GM18951 (cell line): ENCODE measurements at regions not wholly inside any gene's neighbourhood (a gene's known extent, or its start where the extent isn't known, plus 50 kb on each side); places are given as distances from the start of the nearest gene placed in this dataset.

Source experiments
- POLR2A ChIP-seq: IDR thresholded peaks from 4 replicates; pipeline ENCODE4 v1.6.1; 2011; ENCODE audit warnings: mild to moderate bottlenecking; ENCODE audit not compliant: insufficient read length, insufficient read depth; ENCODE audit errors: extremely low read depth
- in situ Hi-C: fragments of 300-500 bp; cut with MboI; formaldehyde crosslinking; loops from one replicate; pipeline ENCODE4 v1.12.0; 2022; ENCODE audit warnings: low sequenced_read_pairs, mixed read lengths, inconsistent platforms; ENCODE audit not compliant: unreplicated experiment

DNA sequence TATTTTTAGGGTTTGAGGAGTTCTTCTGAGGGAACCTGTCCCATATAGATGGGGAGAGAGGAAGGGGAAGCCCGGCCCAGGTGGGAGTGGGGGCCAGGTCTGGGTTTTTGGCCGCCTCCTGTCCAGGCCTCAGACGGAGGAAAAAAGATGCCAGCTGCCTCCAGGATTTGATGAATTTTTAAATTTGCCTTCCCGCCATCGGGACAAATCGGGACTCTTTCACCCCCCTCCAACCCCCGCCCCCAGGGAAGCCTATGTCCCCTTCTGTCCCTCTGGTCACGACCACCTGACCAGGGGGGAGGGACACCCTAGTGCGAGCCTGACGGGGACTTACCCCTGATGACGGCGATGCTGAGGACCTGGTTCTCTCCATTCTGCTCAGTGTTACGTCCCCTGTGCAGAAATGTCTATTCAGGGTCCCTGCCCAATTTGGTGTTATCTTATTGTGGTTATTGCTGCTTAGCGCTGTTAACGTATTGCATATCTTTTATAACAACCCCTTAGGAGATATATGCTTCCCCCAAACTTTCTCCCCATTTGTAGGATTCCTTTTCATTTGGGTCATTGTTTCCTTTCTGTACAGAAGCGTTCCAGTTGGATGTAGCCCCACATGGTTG lies 115.9 kb upstream of the GRK3 start:
- TF ChIP-seq POLR2A = no peak
- in situ Hi-C loops = no loop called here

DNA sequence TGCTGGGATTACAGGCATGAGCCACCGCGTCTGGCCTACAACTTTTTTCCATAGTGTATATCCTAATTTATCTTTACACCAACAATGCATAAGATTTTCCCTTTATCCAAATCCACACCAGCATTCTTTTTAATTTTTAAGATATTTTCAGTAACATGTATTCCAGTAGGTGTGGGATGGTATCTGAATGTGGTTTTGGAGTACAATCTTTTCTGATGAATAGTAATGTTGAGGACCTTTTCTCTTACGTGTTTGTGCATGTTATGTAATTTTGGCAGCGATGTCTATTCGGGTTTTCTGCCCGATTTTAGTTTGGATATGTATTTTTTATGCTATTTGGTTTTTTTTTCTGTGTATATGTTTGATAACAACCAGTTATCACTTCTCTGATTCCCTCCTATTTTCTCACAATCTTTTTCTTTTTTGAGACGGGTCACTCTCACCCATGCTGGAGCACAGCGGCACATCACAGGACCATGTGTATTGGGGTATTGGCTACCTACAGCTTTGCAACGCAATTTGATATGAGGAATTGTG lies 114.6 kb upstream of the GRK3 start:
- in situ Hi-C loops = no loop called here
- TF ChIP-seq POLR2A = no peak

- in situ Hi-C loops = no loop called here
- TF ChIP-seq POLR2A = no peak
Measured at GRCh38 chr22:25451480-25452114, 112.9 kb upstream of the GRK3 start.

- TF ChIP-seq POLR2A = no peak
- in situ Hi-C loops = no loop called here
Measured at GRCh38 chr22:25452116-25452700, 112.3 kb upstream of the GRK3 start.

DNA sequence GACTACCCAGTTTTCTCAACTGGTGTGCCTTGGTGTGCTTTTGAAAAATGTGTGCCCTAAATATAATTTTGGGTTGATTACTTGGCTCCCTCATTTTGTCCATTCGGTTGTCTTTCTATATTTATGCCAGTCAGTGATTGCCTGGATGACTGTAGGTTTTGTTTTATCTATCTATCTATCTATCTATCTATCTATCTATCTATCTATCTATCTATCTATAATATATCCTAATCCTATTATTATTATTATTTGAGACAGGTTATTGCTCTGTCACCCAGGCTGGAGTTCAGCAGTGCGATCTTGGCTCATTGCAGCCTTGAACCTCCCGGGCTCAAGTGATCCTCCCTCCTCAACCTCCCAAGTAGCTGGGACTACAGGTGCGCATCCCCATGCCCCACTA lies 111.4 kb upstream of the GRK3 start:
- in situ Hi-C loops = no loop called here
- no peak for TF ChIP-seq POLR2A

- in situ Hi-C loops = no loop called here
- no peak for TF ChIP-seq POLR2A
Measured at GRCh38 chr22:25453557-25453956, 110.9 kb upstream of the GRK3 start.

DNA sequence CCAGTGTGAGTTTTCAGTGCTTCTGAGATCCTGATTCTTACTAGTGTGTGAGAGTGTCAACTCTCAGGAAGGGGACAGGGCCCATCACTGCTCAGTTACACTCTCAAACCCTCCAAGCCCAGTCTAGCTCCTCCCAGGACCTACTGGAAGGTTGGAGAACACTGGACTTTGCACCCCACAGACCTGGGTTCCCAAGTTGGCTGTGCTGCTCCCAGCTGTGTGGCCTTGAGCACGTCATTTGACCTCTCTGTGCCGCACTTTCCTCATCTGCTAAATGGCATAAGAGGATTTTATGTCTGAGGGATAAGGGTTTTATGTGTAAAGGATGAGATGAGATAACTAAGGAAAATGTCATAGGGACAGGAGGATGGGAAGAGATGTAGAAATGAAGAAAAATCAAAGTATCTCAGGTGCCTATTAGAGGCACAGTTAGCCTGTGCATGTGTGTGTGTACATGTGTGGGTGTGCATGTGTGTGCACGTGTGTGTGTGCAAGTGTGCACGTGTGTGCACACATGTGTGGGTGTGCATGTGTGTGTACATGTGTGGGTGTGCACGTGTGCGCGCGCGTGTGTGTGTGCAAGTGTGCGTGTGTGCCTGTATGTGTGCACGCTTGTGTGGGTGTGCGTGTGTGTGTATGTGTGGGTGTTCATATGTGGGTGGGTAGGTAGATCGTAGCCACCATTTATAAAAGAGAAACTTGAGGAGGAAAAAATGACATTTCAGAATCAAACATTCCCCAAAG lies 108.0 kb upstream of the GRK3 start:
- in situ Hi-C loops = loop anchor here (5.0 kb wide), 1 partner anchor 229 kb away; no protein-coding TSS in a partner anchor

DNA sequence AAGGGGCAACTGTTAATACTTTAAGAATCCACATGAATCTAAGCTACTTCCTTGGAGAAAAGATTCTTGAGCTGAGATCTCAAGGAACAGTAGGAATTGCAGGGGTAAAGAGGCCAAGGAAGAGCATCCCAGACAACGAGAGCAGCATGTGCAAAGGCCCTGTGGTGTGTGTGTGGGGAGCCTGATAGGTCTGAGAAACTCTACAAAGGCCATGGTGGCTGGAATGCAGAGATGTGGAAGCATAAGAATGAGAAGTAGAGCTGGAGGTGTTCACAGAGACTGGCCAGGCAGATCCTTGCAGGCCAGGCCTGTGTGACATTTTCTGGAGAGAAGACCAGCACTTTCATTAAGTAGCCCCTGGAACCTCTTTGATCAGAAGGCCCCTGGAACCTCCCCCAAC lies 105.8 kb upstream of the GRK3 start:
- in situ Hi-C loops = loop anchor here (5.0 kb wide), 1 partner anchor 231 kb away; no protein-coding TSS in a partner anchor

DNA sequence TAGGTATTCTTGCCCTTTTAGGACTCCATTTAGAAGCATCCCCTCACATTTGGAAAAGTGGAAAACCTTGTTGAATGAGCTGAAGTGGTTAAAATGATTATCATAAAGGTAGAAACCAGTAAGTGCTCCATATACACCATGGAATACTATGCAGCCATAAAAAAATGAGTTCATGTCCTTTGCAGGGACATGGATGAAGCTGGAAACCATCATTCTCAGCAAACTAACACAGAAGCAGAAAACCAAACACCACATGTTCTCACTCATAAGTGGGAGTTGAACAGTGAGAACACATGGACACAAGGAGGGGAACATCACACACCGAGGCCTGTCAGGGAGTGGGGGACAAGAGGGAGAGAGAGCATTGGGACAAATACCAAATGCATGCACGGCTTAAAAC lies 103.8 kb upstream of the GRK3 start:
- in situ Hi-C loops = loop anchor here (5.0 to 10.0 kb wide), 2 partner anchors 244 to 307 kb away; no protein-coding TSS in a partner anchor

DNA sequence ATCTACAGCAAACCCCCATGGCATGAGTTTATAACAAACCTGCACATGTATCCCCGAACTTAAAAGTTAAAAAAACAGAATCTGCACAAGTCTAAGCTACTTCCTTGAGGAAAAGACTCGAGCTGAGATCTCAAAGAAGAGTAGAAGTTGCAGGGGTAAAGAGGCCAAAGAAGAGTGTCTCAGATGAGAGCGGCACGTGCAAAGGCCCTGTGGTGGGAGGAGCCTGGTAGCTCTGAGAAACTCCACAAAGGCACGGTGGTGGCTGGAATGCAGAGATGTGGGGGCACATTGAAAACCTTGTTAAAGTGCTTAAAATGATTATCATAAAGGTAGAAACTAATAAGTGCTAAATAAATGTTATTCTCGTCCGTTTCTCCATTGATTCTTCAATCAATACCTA lies 103.2 kb upstream of the GRK3 start:
- in situ Hi-C loops = loop anchor here (5.0 to 10.0 kb wide), 2 partner anchors 244 to 306 kb away; no protein-coding TSS in a partner anchor
- TF ChIP-seq POLR2A = no peak

GRCh38 chr22:25462474-25463346 lies 101.8 kb upstream of the GRK3 start:
- in situ Hi-C loops = loop anchor here (5.0 to 10.0 kb wide), 2 partner anchors 242 to 305 kb away; no protein-coding TSS in a partner anchor

- in situ Hi-C loops = loop anchor here (5.0 to 10.0 kb wide), 2 partner anchors 242 to 304 kb away; no protein-coding TSS in a partner anchor
Measured at GRCh38 chr22:25463347-25463628, 101.2 kb upstream of the GRK3 start.

DNA sequence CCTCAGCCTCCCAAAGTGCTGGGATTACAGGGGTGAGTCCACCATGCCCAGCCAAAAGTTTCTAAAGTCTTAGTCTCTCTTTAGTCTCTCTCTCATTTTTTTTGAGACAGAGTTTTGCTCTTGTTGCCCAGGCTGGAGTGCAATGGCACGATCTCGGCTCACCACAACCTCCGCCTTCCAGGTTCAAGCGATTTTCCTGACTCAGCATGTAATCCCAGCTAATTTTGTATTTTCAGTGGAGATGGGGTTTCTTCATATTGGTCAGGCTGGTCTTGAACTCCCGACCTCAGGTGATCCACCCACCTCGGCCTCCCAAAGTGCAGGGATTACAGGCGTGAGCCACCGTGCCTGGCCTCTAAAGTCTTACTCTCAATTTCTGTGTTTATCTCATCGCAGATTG lies 100.1 kb upstream of the GRK3 start:
- in situ Hi-C loops = loop anchor here (5.0 to 10.0 kb wide), 2 partner anchors 240 to 303 kb away; no protein-coding TSS in a partner anchor
